ENCODE measurements at regions not wholly inside any gene's neighbourhood (a gene's known extent, or its start where the extent isn't known, plus 50 kb on each side); places are given as distances from the start of the nearest gene placed in this dataset.

GRCh38 chr17:10987786-10988185 is 149.9 kb upstream of the PIRT start:
- TF ChIP-seq CTCF (IDR thresholded peaks at IDR 0.05 in 8 of 11, conservative IDR thresholded peaks at IDR 0.05 in 3 of 11) (no peak), POLR2AphosphoS5 (IDR thresholded peaks at IDR 0.05) (no peak)

Measured in spleen (tissue), 7 donors.